IMR-90 (cell line): ENCODE measurements at regions not wholly inside any gene's neighbourhood (a gene's known extent, or its start where the extent isn't known, plus 50 kb on each side); places are given as distances from the start of the nearest gene placed in this dataset.

Source experiments
- ATAC-seq: fragments of 200-7000 bp; cut with Tn5 transposase; 2 replicates; pipeline ENCODE4 v1.9.1; 2020; ENCODE audit warnings: low read depth, mild to moderate bottlenecking, moderate library complexity
- BruUV-seq: library from RNA; stranded (reverse); fragments of 400-500 nt; replicated peaks from 2 replicates; lab custom pipeline; 2021; lab: Mats Ljungman, UMichigan
- CTCF ChIA-PET: fragments of 300-600 bp; formaldehyde crosslinking; extraction: SDS; loops from one replicate; lab custom pipeline; 2021; ENCODE audit warnings: antibody characterized with exemption; lab: Yijun Ruan, JAX
- POLR2A ChIA-PET: fragments of 300-600 bp; sonication (Branson Sonifier 250); formaldehyde crosslinking; loops from one replicate; lab custom pipeline; 2022; ENCODE audit warnings: antibody characterized with exemption; ENCODE audit not compliant: unreplicated experiment; lab: Charles Lee
- DNase-seq: peaks from one replicate; pipeline ENCODE4 v3.0.0; 2013
- H2AFZ ChIP-seq: replicated peaks from 2 replicates; pipeline ENCODE3; 2013; ENCODE audit warnings: low read length, mild to moderate bottlenecking; ENCODE audit not compliant: poor library complexity
- H2AK5ac ChIP-seq: 2 replicates; pipeline ENCODE4 v1.6.1; 2013; ENCODE audit warnings: low read depth, low read length, inconsistent platforms
- H2AK9ac ChIP-seq: replicated peaks from 2 replicates; pipeline ENCODE3; 2013; ENCODE audit warnings: mild to moderate bottlenecking, low read depth, low read length, moderate library complexity; ENCODE audit not compliant: poor library complexity
- H2BK120ac ChIP-seq: 2 replicates; pipeline ENCODE4 v1.6.1; 2013; ENCODE audit warnings: low read depth, low read length, inconsistent platforms
- H2BK15ac ChIP-seq: 3 replicates; pipeline ENCODE4 v1.6.1; 2013; ENCODE audit warnings: low read depth, low read length, inconsistent platforms
- H2BK20ac ChIP-seq: 2 replicates; pipeline ENCODE4 v1.6.1; 2013; ENCODE audit warnings: low read depth, mild to moderate bottlenecking, inconsistent platforms, low read length, moderate library complexity
- H2BK5ac ChIP-seq: 2 replicates; pipeline ENCODE4 v1.6.1; 2013; ENCODE audit warnings: mild to moderate bottlenecking, low read depth, low read length, inconsistent platforms; ENCODE audit not compliant: poor library complexity, severe bottlenecking
- H3K14ac ChIP-seq: replicated peaks from 2 replicates; pipeline ENCODE4 v1.6.1; 2013; ENCODE audit warnings: low read depth, low read length, inconsistent platforms
- H3K18ac ChIP-seq: 2 replicates; pipeline ENCODE4 v1.6.1; 2013; ENCODE audit warnings: low read depth, low read length, control low read depth
- H3K23ac ChIP-seq: 2 replicates; pipeline ENCODE4 v1.6.1; 2013; ENCODE audit warnings: low read depth, low read length, inconsistent platforms
- H3K27ac ChIP-seq: 2 replicates; pipeline ENCODE4 v1.5.1; 2013; ENCODE audit warnings: mild to moderate bottlenecking, control low read depth, low read length; ENCODE audit not compliant: insufficient read depth
- H3K27me3 ChIP-seq: 2 replicates; pipeline ENCODE4 v1.6.1; 2013; ENCODE audit warnings: low read length; ENCODE audit not compliant: control insufficient read depth, insufficient read depth
- H3K36me3 ChIP-seq: 2 replicates; pipeline ENCODE4 v1.6.1; 2013; ENCODE audit warnings: low read length, mixed read lengths; ENCODE audit not compliant: control insufficient read depth, insufficient read depth
- H3K4ac ChIP-seq: 2 replicates; pipeline ENCODE4 v1.6.1; 2013; ENCODE audit warnings: low read depth, low read length, inconsistent platforms
- H3K4me1 ChIP-seq: 2 replicates; pipeline ENCODE4 v1.6.1; 2013; ENCODE audit warnings: low read length, mixed read lengths; ENCODE audit not compliant: control insufficient read depth, insufficient read depth
- H3K4me2 ChIP-seq: 2 replicates; pipeline ENCODE4 v1.6.1; 2013; ENCODE audit warnings: low read depth, mild to moderate bottlenecking, control low read depth, low read length, moderate library complexity
- H3K4me3 ChIP-seq: 2 replicates; pipeline ENCODE4 v1.5.1; 2013; ENCODE audit warnings: low read depth, mild to moderate bottlenecking, control low read depth, low read length, moderate library complexity; ENCODE audit not compliant: insufficient read depth
- H3K56ac ChIP-seq: 2 replicates; pipeline ENCODE4 v1.6.1; 2013; ENCODE audit warnings: low read length, inconsistent platforms; ENCODE audit not compliant: insufficient read depth; ENCODE audit errors: extremely low read depth
- H3K79me1 ChIP-seq, 2 experiments: 2 replicates each; pipeline ENCODE4 v1.6.1; 2013; ENCODE audit warnings: low read length in 2 of 2, inconsistent platforms in 1 of 2, low read depth in 1 of 2
- H3K9ac ChIP-seq: 2 replicates; pipeline ENCODE4 v1.6.1; 2013; ENCODE audit warnings: low read depth, low read length, control low read depth
- H3K9me1 ChIP-seq: 2 replicates; pipeline ENCODE4 v1.6.1; 2013; ENCODE audit warnings: low read length, inconsistent platforms; ENCODE audit not compliant: insufficient read depth
- H3K9me3 ChIP-seq: 2 replicates; pipeline ENCODE4 v1.6.1; 2013; ENCODE audit warnings: low read length; ENCODE audit not compliant: control insufficient read depth, insufficient read depth
- H4K20me1 ChIP-seq: 2 replicates; pipeline ENCODE4 v1.6.1; 2013; ENCODE audit warnings: low read length, inconsistent platforms; ENCODE audit not compliant: insufficient read depth
- H4K5ac ChIP-seq: 2 replicates; pipeline ENCODE4 v1.6.1; 2013; ENCODE audit warnings: mild to moderate bottlenecking, low read depth, low read length, control low read depth
- H4K8ac ChIP-seq, 2 experiments: 2 replicates each; pipeline ENCODE4 v1.6.1; 2013; ENCODE audit warnings: low read depth in 2 of 2, low read length in 2 of 2, control low read depth in 1 of 2, inconsistent platforms in 1 of 2
- H4K91ac ChIP-seq: 2 replicates; pipeline ENCODE4 v1.6.1; 2013; ENCODE audit warnings: low read depth, low read length, inconsistent platforms; ENCODE audit not compliant: insufficient read depth
- BHLHE40 ChIP-seq: fragments of 150-350 bp; IDR thresholded peaks from 2 replicates; pipeline ENCODE4 v1.6.1; 2016; ENCODE audit warnings: mild to moderate bottlenecking, low read depth, low read length
- RCOR1 ChIP-seq: IDR thresholded peaks from 2 replicates; pipeline ENCODE4 v1.6.1; 2012; ENCODE audit warnings: mild to moderate bottlenecking, low read length, improper control_type of control experiment; ENCODE audit not compliant: insufficient replicate concordance
- RFX5 ChIP-seq: IDR thresholded peaks from 2 replicates; pipeline ENCODE4 v1.8.0; 2012; ENCODE audit warnings: low read depth, mild to moderate bottlenecking, low read length, moderate library complexity
- dilution Hi-C: fragments of 300-500 bp; cut with HindIII; formaldehyde crosslinking; loops from one replicate; pipeline ENCODE4 v1.14.3; 2018; ENCODE audit warnings: low sequenced_read_pairs; ENCODE audit not compliant: unreplicated experiment
- in situ Hi-C: fragments of 300-500 bp; cut with MboI; formaldehyde crosslinking; loops from 3 replicates; pipeline ENCODE4 v1.14.3; 2019; ENCODE audit warnings: low sequenced_read_pairs, inconsistent platforms, mixed read lengths
- intact Hi-C: fragments of 100-400 bp; cut with micrococcal nuclease; formaldehyde crosslinking; loops from 2 replicates; pipeline ENCODE4 v1.10.0; 2022

DNA sequence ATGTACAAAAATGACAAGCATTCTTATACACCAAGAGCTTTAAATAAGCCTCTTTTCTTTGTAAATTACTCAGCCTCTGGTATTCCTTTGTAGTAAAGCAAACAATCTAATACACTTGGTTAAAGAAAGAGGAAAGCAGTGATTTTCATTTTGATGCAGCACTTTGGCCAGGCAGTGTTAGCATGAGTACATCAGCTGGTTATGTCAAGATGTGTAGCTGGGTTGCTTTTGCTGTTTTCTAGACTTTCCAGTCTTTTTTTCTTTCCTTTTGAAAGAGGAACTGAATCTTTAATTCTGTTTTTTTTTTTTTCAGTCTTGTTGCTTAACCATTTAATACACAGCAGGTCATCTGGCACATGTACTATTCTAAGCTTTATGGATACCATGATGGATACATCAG is 167.1 kb upstream of the AADAT start:
- Histone ChIP-seq H3K27me3 (no peaks in the 10 kb centered on the region), H4K91ac (no peak overlapping the region), H4K8ac (no peak overlapping the region), H4K20me1 (no peaks in the 10 kb centered on the region), H4K5ac (no peak overlapping the region), H2BK15ac (no peak overlapping the region), H3K36me3 (no peaks in the 10 kb centered on the region), H3K14ac (no peak overlapping the region), H3K27ac (no peak overlapping the region), H2BK5ac (no peak overlapping the region), H3K4me2 (no peak overlapping the region), H2BK20ac (no peak overlapping the region), H2AFZ (no peak overlapping the region), H3K9me3 (peaks cover 4% of the 10 kb centered on the region; the same call in 1 of the 2 replicates), H3K56ac (no peak overlapping the region), H3K4me1 (no peaks in the 10 kb centered on the region), H2BK120ac (no peak overlapping the region), H3K4ac (no peak overlapping the region), H3K18ac (no peak overlapping the region), H3K9ac (no peak overlapping the region), H3K79me1 (no peaks in the 10 kb centered on the region), H2AK9ac (no peak overlapping the region), H3K9me1 (no peaks in the 10 kb centered on the region), H3K23ac (no peak overlapping the region), H2AK5ac (no peak overlapping the region), H3K4me3 (no peak overlapping the region)
- BruUV-seq, result no TSS peak
- in situ Hi-C loops (no loop called here), intact Hi-C loops (no loop called here), dilution Hi-C loops (no loop called here)
- CTCF ChIA-PET, result no interaction called here
- ATAC-seq (no peak), DNase-seq (no peak)
- POLR2A ChIA-PET, result no interaction called here
- TF ChIP-seq BHLHE40, result no peak
- TF ChIP-seq RCOR1, result no peak
- TF ChIP-seq RFX5, result no peak
